ENCODE measurements at regions not wholly inside any gene's neighbourhood (a gene's known extent, or its start where the extent isn't known, plus 50 kb on each side); places are given as distances from the start of the nearest gene placed in this dataset.

DNA sequence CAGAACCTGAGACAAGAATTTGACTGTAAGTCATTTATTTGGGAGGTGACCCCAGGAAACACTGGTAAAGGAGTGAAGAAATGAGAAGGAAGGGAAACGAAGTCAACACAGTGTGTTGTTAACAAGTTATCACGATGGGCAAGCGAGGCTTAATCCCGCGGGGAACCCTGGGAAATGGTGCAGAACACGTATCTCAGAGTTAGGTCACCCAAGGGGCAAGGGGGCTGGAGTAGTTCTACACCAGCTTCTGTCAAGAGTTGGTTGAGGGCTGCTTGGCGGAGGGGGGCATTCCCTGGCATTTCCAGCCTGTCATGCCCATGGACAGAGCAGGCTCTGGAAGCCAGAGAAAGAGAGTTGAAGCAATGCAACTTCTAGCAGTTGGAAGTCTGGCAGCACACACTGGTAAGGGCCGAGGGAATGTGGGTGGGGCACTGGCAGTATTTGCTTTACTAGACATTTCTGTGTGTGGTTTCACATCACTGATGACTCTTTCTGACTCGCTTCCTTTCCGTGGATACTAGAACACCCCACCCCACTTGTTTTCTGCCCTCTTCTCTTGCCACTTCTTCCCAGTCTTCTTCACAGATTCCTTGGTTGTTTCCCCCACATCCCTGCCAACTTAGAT is 52.2 kb upstream of the ADGRG2 start:
- no peak for TF ChIP-seq CTCF (IDR thresholded peaks at IDR 0.05; ENCODE audit: poor library complexity)
- no peak for TF ChIP-seq EZH2phosphoT487 (IDR thresholded peaks at IDR 0.05; ENCODE audit: low read depth, severe bottlenecking, unreplicated experiment)
- no peak for TF ChIP-seq EZH2 (IDR thresholded peaks at IDR 0.05; ENCODE audit: borderline replicate concordance)
